ENCODE measurements at regions not wholly inside any gene's neighbourhood (a gene's known extent, or its start where the extent isn't known, plus 50 kb on each side); places are given as distances from the start of the nearest gene placed in this dataset.

DNA sequence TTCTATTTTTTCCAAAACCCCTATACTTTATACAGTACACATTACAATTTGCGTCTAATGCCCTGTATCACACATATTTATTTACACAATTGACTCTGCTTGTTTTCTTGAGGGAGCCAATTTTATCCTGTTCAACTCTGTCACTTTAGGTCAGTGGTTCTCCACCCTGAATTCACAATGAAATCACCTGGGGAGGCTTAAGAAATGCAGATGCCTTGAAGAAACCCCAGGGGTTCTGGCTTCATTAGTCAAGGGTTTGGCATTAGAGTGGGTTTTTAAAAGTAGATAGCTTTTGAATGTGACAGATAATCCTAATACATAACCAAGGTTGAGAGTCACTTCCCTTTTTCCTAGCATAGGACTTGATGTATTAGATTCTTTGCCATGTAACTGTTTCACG, 398.6 kb upstream of the ERCC4 start:
- no peaks in the 10 kb centered on the region for H3K27me3 ChIP-seq (ENCODE audit: control insufficient read depth, insufficient read depth, low read length)
- H3K27me3 Mint-ChIP-seq: no peaks in the 10 kb centered on the region
- H3K27ac ChIP-seq (ENCODE audit: insufficient read depth, low read length, poor library complexity, severe bottlenecking): no peak overlapping the region
- DNase-seq: no peak
- no peak overlapping the region for H3K4me3 Mint-ChIP-seq
- H3K9me3 Mint-ChIP-seq: peaks cover 0 to 5% (median 3%) of the 10 kb centered on the region in 7 donors
- no peaks in the 10 kb centered on the region for H3K4me1 ChIP-seq (ENCODE audit: control insufficient read depth, insufficient read depth, low read length, poor library complexity, severe bottlenecking)
- no peaks in the 10 kb centered on the region for H3K4me1 Mint-ChIP-seq
- H3K27ac Mint-ChIP-seq: no peak overlapping the region
- no peaks in the 10 kb centered on the region for H3K36me3 Mint-ChIP-seq
- no peak for ATAC-seq (ENCODE audit: low read depth in 2 of 2)
- H3K4me3 ChIP-seq (ENCODE audit: low read depth, low read length): no peak overlapping the region
- no peaks in the 10 kb centered on the region for H3K36me3 ChIP-seq (ENCODE audit: control insufficient read depth, insufficient read depth, low read length)
- H3K9me3 ChIP-seq (ENCODE audit: control insufficient read depth in 2 of 2, low read length in 2 of 2): no peaks in the 10 kb centered on the region

DNA sequence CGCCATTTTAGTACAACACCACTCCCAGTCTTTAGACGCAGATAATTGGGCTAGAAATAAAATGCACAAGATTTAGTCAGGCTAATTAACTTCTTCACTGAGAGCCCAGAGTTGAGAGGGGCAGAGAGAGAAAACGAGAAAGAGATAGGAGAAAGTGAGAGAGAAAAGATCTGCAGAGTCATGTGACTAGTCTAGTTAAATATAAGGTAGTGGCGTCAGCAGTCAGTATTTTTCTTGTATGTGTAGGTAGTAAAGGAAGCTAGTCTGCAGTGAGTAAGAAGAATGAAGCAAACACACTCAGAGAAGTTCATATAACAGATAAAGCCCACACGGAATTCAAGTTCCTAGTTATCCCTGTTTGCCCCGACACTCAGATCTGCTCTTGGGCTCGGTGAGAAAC, 392.6 kb upstream of the ERCC4 start:
- H3K9me3 Mint-ChIP-seq: peaks cover 0 to 6% (median 2%) of the 10 kb centered on the region in 7 donors
- H3K4me1 Mint-ChIP-seq: no peaks in the 10 kb centered on the region
- Histone ChIP-seq H3K27me3 (ENCODE audit: control insufficient read depth, insufficient read depth, low read length) (no peaks in the 10 kb centered on the region), H3K36me3 (ENCODE audit: control insufficient read depth, insufficient read depth, low read length) (no peaks in the 10 kb centered on the region), H3K9me3 (ENCODE audit: control insufficient read depth in 2 of 2, low read length in 2 of 2) (peaks cover 0 to 2% of the 10 kb centered on the region in 2 experiments), H3K4me3 (ENCODE audit: low read depth, low read length) (no peak overlapping the region), H3K27ac (ENCODE audit: insufficient read depth, low read length, poor library complexity, severe bottlenecking) (no peak overlapping the region), H3K4me1 (ENCODE audit: control insufficient read depth, insufficient read depth, low read length, poor library complexity, severe bottlenecking) (no peaks in the 10 kb centered on the region)
- H3K27me3 Mint-ChIP-seq: no peaks in the 10 kb centered on the region
- ATAC-seq (ENCODE audit: low read depth in 2 of 2) (no peak), DNase-seq (no peak)
- no peak overlapping the region for H3K4me3 Mint-ChIP-seq
- H3K27ac Mint-ChIP-seq: no peak overlapping the region
- H3K36me3 Mint-ChIP-seq: no peaks in the 10 kb centered on the region

DNA sequence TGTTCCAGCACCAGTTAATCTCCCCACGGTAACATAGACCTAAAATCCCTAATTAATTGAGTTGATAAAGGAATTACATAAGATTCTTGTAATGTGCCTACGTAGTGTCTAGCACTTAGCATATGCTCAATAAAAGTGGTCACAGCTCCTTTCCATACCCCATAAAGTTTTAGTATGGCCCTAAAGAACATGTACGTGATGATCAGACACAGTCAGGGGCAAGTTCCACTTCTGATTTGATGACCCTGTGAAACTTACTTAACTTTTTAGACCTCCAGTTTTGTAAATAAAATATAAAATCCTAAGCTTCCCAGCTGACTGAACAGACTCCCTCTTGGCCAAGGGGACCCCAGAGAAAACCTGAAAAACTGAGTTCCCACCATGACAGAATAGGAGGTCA, 391.3 kb upstream of the ERCC4 start:
- Histone ChIP-seq H3K36me3 (ENCODE audit: control insufficient read depth, insufficient read depth, low read length) (no peaks in the 10 kb centered on the region), H3K9me3 (ENCODE audit: control insufficient read depth in 2 of 2, low read length in 2 of 2) (peaks cover 0 to 2% of the 10 kb centered on the region in 2 experiments), H3K27ac (ENCODE audit: insufficient read depth, low read length, poor library complexity, severe bottlenecking) (no peak overlapping the region), H3K27me3 (ENCODE audit: control insufficient read depth, insufficient read depth, low read length) (no peaks in the 10 kb centered on the region), H3K4me3 (ENCODE audit: low read depth, low read length) (no peak overlapping the region), H3K4me1 (ENCODE audit: control insufficient read depth, insufficient read depth, low read length, poor library complexity, severe bottlenecking) (no peaks in the 10 kb centered on the region)
- Mint-ChIP-seq H3K4me1 (no peaks in the 10 kb centered on the region), H3K4me3 (no peak overlapping the region), H3K27ac (no peak overlapping the region), H3K9me3 (peaks cover 0 to 12% (median 3%) of the 10 kb centered on the region in 7 donors), H3K36me3 (no peaks in the 10 kb centered on the region), H3K27me3 (no peaks in the 10 kb centered on the region)
- no peak for ATAC-seq (ENCODE audit: low read depth in 2 of 2)
- DNase-seq: no peak

DNA sequence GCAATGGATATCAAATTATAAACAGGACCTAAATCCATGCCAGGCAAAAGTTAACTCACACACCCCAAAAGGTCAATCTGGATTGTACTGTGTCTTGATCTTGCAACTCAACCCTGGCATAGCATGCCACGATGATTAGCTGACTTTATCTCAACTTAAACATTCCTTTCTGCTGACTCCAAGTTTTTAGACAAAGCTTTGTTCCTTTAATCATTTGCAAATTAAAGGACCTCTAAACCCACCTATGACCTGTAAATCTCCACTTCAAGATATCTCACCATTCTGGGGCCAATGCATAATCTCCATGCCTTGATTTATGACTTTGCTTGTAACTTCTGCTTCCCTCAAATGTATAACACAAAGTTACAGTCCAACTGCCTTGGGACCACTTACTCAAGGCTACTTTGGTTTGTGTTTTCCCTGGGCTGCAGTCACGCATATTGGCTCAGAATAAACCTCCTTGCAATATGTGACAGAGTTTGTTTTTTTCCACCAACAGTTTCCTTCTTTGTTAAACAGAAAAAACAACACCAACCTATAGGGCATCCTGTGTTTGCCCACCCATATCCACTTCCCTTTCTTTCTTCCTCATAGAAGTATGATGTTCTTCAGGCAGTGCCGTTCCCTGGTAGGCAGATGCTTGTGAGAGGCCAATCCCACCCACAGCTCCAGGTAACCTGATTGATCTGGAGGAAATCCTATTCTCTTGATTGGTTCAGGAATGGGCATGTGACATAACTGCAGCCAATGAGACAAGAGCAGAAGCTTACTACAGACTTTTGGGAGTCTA, 390.6 kb upstream of the ERCC4 start:
- Mint-ChIP-seq H3K36me3 (no peaks in the 10 kb centered on the region), H3K9me3 (peaks cover 0 to 12% (median 3%) of the 10 kb centered on the region in 7 donors), H3K27me3 (no peaks in the 10 kb centered on the region), H3K27ac (no peak overlapping the region), H3K4me3 (no peak overlapping the region), H3K4me1 (no peaks in the 10 kb centered on the region)
- H3K36me3 ChIP-seq (ENCODE audit: control insufficient read depth, insufficient read depth, low read length): no peaks in the 10 kb centered on the region
- ATAC-seq (ENCODE audit: low read depth in 2 of 2) (no peak), DNase-seq (no peak)
- H3K4me3 ChIP-seq (ENCODE audit: low read depth, low read length): no peak overlapping the region
- H3K27me3 ChIP-seq (ENCODE audit: control insufficient read depth, insufficient read depth, low read length): no peaks in the 10 kb centered on the region
- peaks cover 0 to 2% of the 10 kb centered on the region in 2 experiments for H3K9me3 ChIP-seq (ENCODE audit: control insufficient read depth in 2 of 2, low read length in 2 of 2)
- H3K27ac ChIP-seq (ENCODE audit: insufficient read depth, low read length, poor library complexity, severe bottlenecking): no peak overlapping the region
- H3K4me1 ChIP-seq (ENCODE audit: control insufficient read depth, insufficient read depth, low read length, poor library complexity, severe bottlenecking): no peaks in the 10 kb centered on the region

DNA sequence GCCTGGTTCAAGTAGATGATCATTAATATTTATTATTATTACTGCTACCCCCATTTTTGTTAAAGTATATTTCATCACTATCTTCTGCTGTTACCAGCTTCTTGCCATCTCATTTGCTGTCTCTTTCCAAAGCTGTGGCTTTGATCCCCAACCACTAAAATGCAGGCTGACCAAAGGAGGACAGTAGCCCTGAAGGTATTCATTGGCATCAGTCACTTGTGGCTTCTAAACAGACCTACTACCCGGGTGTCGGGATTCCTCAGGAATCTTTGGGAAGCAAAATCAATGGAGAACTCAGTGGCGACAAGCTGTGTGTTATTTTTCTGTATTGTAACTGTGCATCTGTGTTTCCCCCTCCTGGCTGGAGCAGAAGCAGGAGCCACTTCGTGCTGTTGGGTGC, 379.2 kb upstream of the ERCC4 start:
- no peak overlapping the region for H3K27ac ChIP-seq (ENCODE audit: insufficient read depth, low read length, poor library complexity, severe bottlenecking)
- H3K4me1 ChIP-seq (ENCODE audit: control insufficient read depth, insufficient read depth, low read length, poor library complexity, severe bottlenecking): no peaks in the 10 kb centered on the region
- Mint-ChIP-seq H3K36me3 (no peaks in the 10 kb centered on the region), H3K9me3 (peaks cover 0 to 7% (median 3%) of the 10 kb centered on the region in 7 donors), H3K27me3 (no peaks in the 10 kb centered on the region), H3K27ac (no peak overlapping the region), H3K4me1 (no peaks in the 10 kb centered on the region), H3K4me3 (no peak overlapping the region)
- ATAC-seq (ENCODE audit: low read depth in 2 of 2): no peak
- H3K9me3 ChIP-seq (ENCODE audit: control insufficient read depth in 2 of 2, low read length in 2 of 2): no peaks in the 10 kb centered on the region
- no peaks in the 10 kb centered on the region for H3K27me3 ChIP-seq (ENCODE audit: control insufficient read depth, insufficient read depth, low read length)
- DNase-seq: no peak
- H3K36me3 ChIP-seq (ENCODE audit: control insufficient read depth, insufficient read depth, low read length): no peaks in the 10 kb centered on the region
- H3K4me3 ChIP-seq (ENCODE audit: low read depth, low read length): no peak overlapping the region

DNA sequence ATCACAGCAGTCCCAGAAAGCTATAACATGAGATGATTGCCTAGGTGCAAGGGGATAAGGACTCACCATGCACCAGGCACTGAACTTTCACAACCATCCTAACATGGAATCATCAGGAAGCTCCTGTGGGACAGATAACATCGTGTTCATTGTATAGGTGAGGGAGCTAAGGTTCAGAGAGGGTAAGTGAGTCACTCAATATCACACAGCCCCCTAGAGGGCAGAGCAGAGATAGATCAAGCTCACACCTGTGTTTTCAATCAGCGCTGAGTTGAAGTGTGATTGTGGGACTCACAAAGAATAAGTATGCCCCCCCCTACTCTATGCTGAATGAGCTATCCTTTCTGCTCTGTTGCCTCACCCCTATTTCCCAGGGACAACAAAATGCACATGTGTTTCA, 377.7 kb upstream of the ERCC4 start:
- H3K27me3 Mint-ChIP-seq: no peaks in the 10 kb centered on the region

DNA sequence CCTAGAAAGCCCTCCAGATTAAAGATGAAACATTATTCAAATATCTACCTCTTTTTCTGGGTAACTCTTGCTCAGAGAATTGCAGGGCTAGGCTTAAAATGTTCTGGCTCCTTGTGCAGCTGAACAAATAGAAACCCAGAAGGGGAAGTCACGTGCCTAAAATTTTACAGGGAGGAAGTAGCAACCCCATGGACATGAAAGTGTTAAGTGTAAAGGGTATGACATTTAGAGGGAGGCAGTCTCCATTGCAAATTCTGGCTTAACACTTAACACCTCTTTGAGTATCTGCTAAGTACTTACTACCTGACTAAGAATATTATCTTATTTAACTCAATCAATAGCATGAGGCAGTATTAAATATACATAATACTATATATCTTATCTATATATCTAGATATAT, 376.1 kb upstream of the ERCC4 start:
- ATAC-seq (ENCODE audit: low read depth in 2 of 2) (no peak), DNase-seq (no peak)
- Histone ChIP-seq H3K9me3 (ENCODE audit: control insufficient read depth in 2 of 2, low read length in 2 of 2) (no peaks in the 10 kb centered on the region), H3K36me3 (ENCODE audit: control insufficient read depth, insufficient read depth, low read length) (no peaks in the 10 kb centered on the region), H3K4me1 (ENCODE audit: control insufficient read depth, insufficient read depth, low read length, poor library complexity, severe bottlenecking) (no peaks in the 10 kb centered on the region), H3K27ac (ENCODE audit: insufficient read depth, low read length, poor library complexity, severe bottlenecking) (no peak overlapping the region), H3K4me3 (ENCODE audit: low read depth, low read length) (no peak overlapping the region), H3K27me3 (ENCODE audit: control insufficient read depth, insufficient read depth, low read length) (no peaks in the 10 kb centered on the region)
- H3K4me3 Mint-ChIP-seq: no peak overlapping the region
- H3K36me3 Mint-ChIP-seq: no peaks in the 10 kb centered on the region
- H3K9me3 Mint-ChIP-seq: peaks cover 0 to 7% (median 3%) of the 10 kb centered on the region in 7 donors
- no peaks in the 10 kb centered on the region for H3K27me3 Mint-ChIP-seq
- H3K27ac Mint-ChIP-seq: no peak overlapping the region
- H3K4me1 Mint-ChIP-seq: no peaks in the 10 kb centered on the region

More for the DNA sequence above, 377.7 kb upstream of the ERCC4 start:
- no peaks in the 10 kb centered on the region for H3K27me3 ChIP-seq (ENCODE audit: control insufficient read depth, insufficient read depth, low read length)
- Mint-ChIP-seq H3K4me3 (no peak overlapping the region), H3K27ac (no peak overlapping the region), H3K9me3 (peaks cover 0 to 7% (median 3%) of the 10 kb centered on the region in 7 donors), H3K4me1 (no peaks in the 10 kb centered on the region), H3K36me3 (no peaks in the 10 kb centered on the region)
- no peak overlapping the region for H3K4me3 ChIP-seq (ENCODE audit: low read depth, low read length)
- H3K36me3 ChIP-seq (ENCODE audit: control insufficient read depth, insufficient read depth, low read length): no peaks in the 10 kb centered on the region
- no peaks in the 10 kb centered on the region for H3K4me1 ChIP-seq (ENCODE audit: control insufficient read depth, insufficient read depth, low read length, poor library complexity, severe bottlenecking)
- DNase-seq: no peak
- H3K27ac ChIP-seq (ENCODE audit: insufficient read depth, low read length, poor library complexity, severe bottlenecking): no peak overlapping the region
- no peak for ATAC-seq (ENCODE audit: low read depth in 2 of 2)
- no peaks in the 10 kb centered on the region for H3K9me3 ChIP-seq (ENCODE audit: control insufficient read depth in 2 of 2, low read length in 2 of 2)

DNA sequence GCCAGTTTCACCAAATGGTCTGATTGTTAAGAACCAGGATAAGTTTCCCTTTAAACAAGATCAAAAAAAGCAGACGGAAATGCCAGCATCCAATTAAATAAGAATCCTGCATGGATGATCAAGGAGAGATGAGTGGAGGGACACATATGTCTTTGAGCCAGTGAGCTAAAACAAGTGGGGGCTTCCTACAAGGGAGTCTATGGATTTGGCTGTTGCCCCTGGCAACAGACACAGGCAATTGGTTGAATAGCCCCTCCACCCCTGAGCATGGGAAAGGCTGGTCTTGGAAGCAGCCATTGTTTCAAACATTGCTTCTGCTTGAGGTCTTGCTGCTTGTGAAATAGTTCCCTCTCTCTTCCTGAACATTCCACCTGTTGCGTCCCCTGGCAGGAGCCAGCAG, 374.7 kb upstream of the ERCC4 start:
- no peak for DNase-seq
- Histone ChIP-seq H3K4me3 (ENCODE audit: low read depth, low read length) (no peak overlapping the region), H3K27me3 (ENCODE audit: control insufficient read depth, insufficient read depth, low read length) (no peaks in the 10 kb centered on the region), H3K4me1 (ENCODE audit: control insufficient read depth, insufficient read depth, low read length, poor library complexity, severe bottlenecking) (no peaks in the 10 kb centered on the region), H3K9me3 (ENCODE audit: control insufficient read depth in 2 of 2, low read length in 2 of 2) (no peaks in the 10 kb centered on the region), H3K27ac (ENCODE audit: insufficient read depth, low read length, poor library complexity, severe bottlenecking) (no peak overlapping the region), H3K36me3 (ENCODE audit: control insufficient read depth, insufficient read depth, low read length) (no peaks in the 10 kb centered on the region)
- H3K9me3 Mint-ChIP-seq: peaks cover 0 to 6% (median 1%) of the 10 kb centered on the region in 7 donors
- no peak overlapping the region for H3K27ac Mint-ChIP-seq
- ATAC-seq (ENCODE audit: low read depth in 2 of 2): no peak
- H3K4me3 Mint-ChIP-seq: no peak overlapping the region
- H3K36me3 Mint-ChIP-seq: no peaks in the 10 kb centered on the region
- no peaks in the 10 kb centered on the region for H3K27me3 Mint-ChIP-seq
- H3K4me1 Mint-ChIP-seq: no peaks in the 10 kb centered on the region
